ENCODE measurements at regions not wholly inside any gene's neighbourhood (a gene's known extent, or its start where the extent isn't known, plus 50 kb on each side); places are given as distances from the start of the nearest gene placed in this dataset.
"Not testable (repeated sequence)": the region's sequence is repeated elsewhere in the genome, so short reads cannot be mapped to it uniquely, and the experiment has no call there.

GRCh38 chr7:63572956-63573355, 425.7 kb upstream of the ZNF722 start:
- TF ChIP-seq CTCF, EP300 (IDR thresholded peaks at IDR 0.05): not testable (repeated sequence)
